HCT116 (cell line): ENCODE measurements at regions not wholly inside any gene's neighbourhood (a gene's known extent, or its start where the extent isn't known, plus 50 kb on each side); places are given as distances from the start of the nearest gene placed in this dataset.

Experiments used
- ATAC-seq: fragments of 200-7000 bp; cut with Tn5 transposase; 2 replicates; pipeline ENCODE4 v1.9.1; 2020; ENCODE audit warnings: mild to moderate bottlenecking, moderate library complexity
- BruUV-seq: library from RNA; stranded (reverse); fragments of 400-500 nt; replicated peaks from 2 replicates; lab custom pipeline; 2021; lab: Mats Ljungman, UMichigan
- CTCF ChIA-PET: fragments of 300-600 bp; sonication (Branson Sonifier 250); formaldehyde crosslinking; loops from one replicate; lab custom pipeline; 2021; ENCODE audit warnings: antibody characterized with exemption; lab: Charles Lee
- POLR2A ChIA-PET: fragments of 300-600, 350-600 bp; sonication (Branson Sonifier 250); formaldehyde crosslinking; loops from one replicate; lab custom pipeline; 2021; ENCODE audit warnings: antibody characterized with exemption; lab: Charles Lee
- RAD21 ChIA-PET, 2 experiments: fragments of 300-600 bp; sonication (Branson Sonifier 250); formaldehyde crosslinking; loops; one replicate each; lab custom pipeline; 2023; ENCODE audit warnings: low total read pairs in 2 of 2; ENCODE audit not compliant: uncharacterized antibody in 2 of 2, unreplicated experiment in 2 of 2, low non-redundant PET in 1 of 2; lab: Charles Lee
- DNase-seq: peaks from one replicate; pipeline ENCODE4 v3.0.0-alpha.2; 2010; ENCODE audit warnings: low read depth, low spot score
- H2AFZ ChIP-seq: fragments of 200-600 bp; shearing (Covaris generic), sonication (generic); 2 replicates; pipeline ENCODE4 v1.6.1; 2017; ENCODE audit warnings: low read depth, mixed run types, mixed read lengths, antibody characterized with exemption, low read length; ENCODE audit not compliant: poor library complexity, severe bottlenecking
- H3K27ac ChIP-seq: 2 replicates; pipeline ENCODE4 v1.5.1; 2012; ENCODE audit warnings: low read depth, low read length
- H3K27me3 ChIP-seq: fragments of 200-600 bp; sonication (generic); 2 replicates; pipeline ENCODE4 v1.6.1; 2016; ENCODE audit warnings: mixed run types, low read length, mixed read lengths; ENCODE audit not compliant: insufficient read depth
- H3K36me3 ChIP-seq, 2 experiments: fragments of 200-500 bp in 1 of 2; fragments of 200-600 bp in 1 of 2; sonication (Bioruptor generic) in 1 of 2; sonication (generic) in 1 of 2; 2 replicates each; pipeline versions ENCODE4 v1.5.1 to v1.6.1; 2014 to 2016; ENCODE audit warnings: low read length in 2 of 2, inconsistent platforms in 1 of 2, mixed read lengths in 1 of 2, mixed run types in 1 of 2; ENCODE audit not compliant: insufficient read depth in 2 of 2, control insufficient read depth in 1 of 2
- H3K4me1 ChIP-seq, 2 experiments: fragments of 200-600 bp in 1 of 2; sonication (generic) in 1 of 2; 2 replicates each; pipeline versions ENCODE4 v1.5.1 to v1.6.1; 2012 to 2017; ENCODE audit warnings: low read length in 2 of 2, inconsistent platforms in 1 of 2, mild to moderate bottlenecking in 1 of 2, mixed read lengths in 1 of 2, mixed run types in 1 of 2, moderate library complexity in 1 of 2; ENCODE audit not compliant: insufficient read depth in 2 of 2, control insufficient read depth in 1 of 2
- H3K4me2 ChIP-seq: fragments of 200-600 bp; sonication (generic); 2 replicates; pipeline ENCODE4 v1.6.1; 2017; ENCODE audit warnings: mixed run types, low read length, mixed read lengths
- H3K4me3 ChIP-seq, 2 experiments: fragments of 200-600 bp in 1 of 2; sonication (generic) in 1 of 2; replicated peaks in 1 of 2; 2 replicates each; pipeline ENCODE4 v1.5.1; 2011 to 2016; ENCODE audit warnings: low read length in 2 of 2, control low read depth in 1 of 2, low read depth in 1 of 2, mild to moderate bottlenecking in 1 of 2, mixed read lengths in 1 of 2, mixed run types in 1 of 2
- H3K79me2 ChIP-seq: fragments of 200-600 bp; sonication (generic); 2 replicates; pipeline ENCODE4 v1.6.1; 2017; ENCODE audit warnings: mild to moderate bottlenecking, mixed run types, low read length, moderate library complexity, mixed read lengths; ENCODE audit not compliant: insufficient read depth
- H3K9ac ChIP-seq: fragments of 200-600 bp; sonication (generic); 2 replicates; pipeline ENCODE4 v1.6.1; 2016; ENCODE audit warnings: low read length, mixed read lengths
- H3K9me2 ChIP-seq: fragments of 200-600 bp; sonication (generic), shearing (Covaris generic); 2 replicates; pipeline ENCODE4 v1.6.1; 2017; ENCODE audit warnings: mixed run types, mild to moderate bottlenecking, moderate library complexity; ENCODE audit not compliant: insufficient read depth
- H3K9me3 ChIP-seq, 2 experiments: fragments of 200-500 bp in 1 of 2; fragments of 200-600 bp in 1 of 2; sonication (Bioruptor generic) in 1 of 2; sonication (generic) in 1 of 2; 2 replicates each; pipeline ENCODE4 v1.6.1; 2014 to 2017; ENCODE audit warnings: low read length in 2 of 2, mixed read lengths in 2 of 2, inconsistent platforms in 1 of 2, low read depth in 1 of 2, mild to moderate bottlenecking in 1 of 2, mixed run types in 1 of 2, moderate library complexity in 1 of 2; ENCODE audit not compliant: control insufficient read depth in 1 of 2, insufficient read depth in 1 of 2
- H4K20me1 ChIP-seq: fragments of 200-600 bp; sonication (generic), shearing (Covaris generic); 2 replicates; pipeline ENCODE4 v1.6.1; 2017; ENCODE audit warnings: mixed run types, mild to moderate bottlenecking, moderate library complexity; ENCODE audit not compliant: insufficient read depth
- ATF3 ChIP-seq: IDR thresholded peaks from 2 replicates; pipeline ENCODE4 v1.6.1; 2012
- CBX3 ChIP-seq: IDR thresholded peaks from 2 replicates; pipeline ENCODE4 v1.6.1; 2012; ENCODE audit warnings: low read depth
- CEBPB ChIP-seq: IDR thresholded peaks from 2 replicates; pipeline ENCODE4 v1.6.1; 2012; ENCODE audit warnings: low read depth
- EGR1 ChIP-seq: IDR thresholded peaks from 2 replicates; pipeline ENCODE4 v1.6.1; 2012; ENCODE audit warnings: low read depth
- EZH2 ChIP-seq: fragments of 200-600 bp; sonication (generic); IDR thresholded peaks from 2 replicates; pipeline ENCODE4 v1.6.1; 2017; ENCODE audit warnings: antibody characterized with exemption, mixed run types
- EZH2phosphoT487 ChIP-seq: fragments of 200-600 bp; IDR thresholded peaks from 2 replicates; pipeline ENCODE4 v1.6.1; 2018; ENCODE audit warnings: antibody characterized with exemption, borderline replicate concordance
- FOSL1 ChIP-seq: IDR thresholded peaks from 2 replicates; pipeline ENCODE4 v1.6.1; 2012; ENCODE audit warnings: low read depth
- MAX ChIP-seq: IDR thresholded peaks from 2 replicates; pipeline ENCODE4 v1.6.1; 2012
- POLR2AphosphoS5 ChIP-seq: IDR thresholded peaks from 2 replicates; pipeline ENCODE4 v1.6.1; 2011; ENCODE audit warnings: mild to moderate bottlenecking, low read depth, low read length, moderate library complexity
- RAD21 ChIP-seq: IDR thresholded peaks from 2 replicates; pipeline ENCODE4 v1.6.1; 2012; ENCODE audit warnings: low read depth, mild to moderate bottlenecking
- SIN3A ChIP-seq: IDR thresholded peaks from 2 replicates; pipeline ENCODE4 v1.6.1; 2012; ENCODE audit warnings: low read depth
- SP1 ChIP-seq: IDR thresholded peaks from 2 replicates; pipeline ENCODE4 v1.6.1; 2012; ENCODE audit warnings: low read depth
- TCF7L2 ChIP-seq: IDR thresholded peaks from 2 replicates; pipeline ENCODE4 v1.7.0; 2011; ENCODE audit warnings: borderline replicate concordance, inconsistent platforms; ENCODE audit not compliant: insufficient read depth, insufficient read length; ENCODE audit errors: extremely low read depth
- YY1 ChIP-seq: IDR thresholded peaks from 2 replicates; pipeline ENCODE4 v1.6.1; 2011; ENCODE audit warnings: low read length, low read depth, moderate library complexity, mild to moderate bottlenecking; ENCODE audit not compliant: insufficient replicate concordance; ENCODE audit errors: extremely low read depth
- ZNF274 ChIP-seq: fragments of 200-500 bp; sonication (Bioruptor generic); IDR thresholded peaks from 2 replicates; pipeline ENCODE4 v1.6.1; 2014; ENCODE audit warnings: mild to moderate bottlenecking, low read depth, low read length, inconsistent platforms
- intact Hi-C: fragments of 100-400 bp; cut with micrococcal nuclease; formaldehyde crosslinking; loops from 2 replicates; pipeline ENCODE4 v1.10.0; 2022
- TF ChIP-seq, protein P1 (sequence below): IDR thresholded peaks from 2 replicates; pipeline ENCODE4 v1.6.1; 2012; ENCODE audit warnings: low read depth

DNA sequence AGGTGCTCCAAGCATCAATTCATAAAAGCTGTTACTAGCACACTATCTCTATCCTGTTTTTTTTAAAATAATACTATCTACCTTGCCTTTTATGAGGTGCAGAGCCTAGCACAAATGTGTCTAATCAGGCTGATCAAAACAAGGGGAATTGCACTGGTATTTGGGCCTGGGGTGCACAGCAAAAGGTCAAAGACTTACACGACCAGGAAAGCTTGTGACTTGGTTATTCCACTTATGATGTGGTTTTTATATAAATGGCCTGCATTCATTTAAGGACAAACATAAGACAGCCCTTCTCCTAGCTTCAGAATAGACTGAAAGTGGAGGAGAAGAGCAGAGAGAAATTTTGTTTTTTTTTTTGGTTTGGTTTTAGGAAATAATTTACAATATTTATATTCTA is 98.4 kb upstream of the SGIP1 start (continued):
- TF ChIP-seq, protein P1, sequence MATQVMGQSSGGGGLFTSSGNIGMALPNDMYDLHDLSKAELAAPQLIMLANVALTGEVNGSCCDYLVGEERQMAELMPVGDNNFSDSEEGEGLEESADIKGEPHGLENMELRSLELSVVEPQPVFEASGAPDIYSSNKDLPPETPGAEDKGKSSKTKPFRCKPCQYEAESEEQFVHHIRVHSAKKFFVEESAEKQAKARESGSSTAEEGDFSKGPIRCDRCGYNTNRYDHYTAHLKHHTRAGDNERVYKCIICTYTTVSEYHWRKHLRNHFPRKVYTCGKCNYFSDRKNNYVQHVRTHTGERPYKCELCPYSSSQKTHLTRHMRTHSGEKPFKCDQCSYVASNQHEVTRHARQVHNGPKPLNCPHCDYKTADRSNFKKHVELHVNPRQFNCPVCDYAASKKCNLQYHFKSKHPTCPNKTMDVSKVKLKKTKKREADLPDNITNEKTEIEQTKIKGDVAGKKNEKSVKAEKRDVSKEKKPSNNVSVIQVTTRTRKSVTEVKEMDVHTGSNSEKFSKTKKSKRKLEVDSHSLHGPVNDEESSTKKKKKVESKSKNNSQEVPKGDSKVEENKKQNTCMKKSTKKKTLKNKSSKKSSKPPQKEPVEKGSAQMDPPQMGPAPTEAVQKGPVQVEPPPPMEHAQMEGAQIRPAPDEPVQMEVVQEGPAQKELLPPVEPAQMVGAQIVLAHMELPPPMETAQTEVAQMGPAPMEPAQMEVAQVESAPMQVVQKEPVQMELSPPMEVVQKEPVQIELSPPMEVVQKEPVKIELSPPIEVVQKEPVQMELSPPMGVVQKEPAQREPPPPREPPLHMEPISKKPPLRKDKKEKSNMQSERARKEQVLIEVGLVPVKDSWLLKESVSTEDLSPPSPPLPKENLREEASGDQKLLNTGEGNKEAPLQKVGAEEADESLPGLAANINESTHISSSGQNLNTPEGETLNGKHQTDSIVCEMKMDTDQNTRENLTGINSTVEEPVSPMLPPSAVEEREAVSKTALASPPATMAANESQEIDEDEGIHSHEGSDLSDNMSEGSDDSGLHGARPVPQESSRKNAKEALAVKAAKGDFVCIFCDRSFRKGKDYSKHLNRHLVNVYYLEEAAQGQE = no peak
- TF ChIP-seq ZNF274 (no peak), POLR2AphosphoS5 (no peak), FOSL1 (no peak)

GRCh38 chr1:66436378-66437135 is 97.4 kb upstream of the SGIP1 start:
- ChIA-PET CTCF (interaction anchor here (0.7 to 3.9 kb wide), 17 partner anchors 9 to 477 kb away, joined by 3 to 38 read pairs (median 6); no protein-coding TSS in a partner anchor), RAD21 (interaction anchor here (0.8 to 1.4 kb wide), 3 partner anchors 10 to 86 kb away, joined by 4 to 5 read pairs (median 5); no protein-coding TSS in a partner anchor), POLR2A (interaction anchor here (1.0 to 1.2 kb wide), 4 partner anchors 61 to 179 kb away, joined by 3 to 4 read pairs (median 4); no protein-coding TSS in a partner anchor)
- no peaks in the 10 kb centered on the region for H3K9me2 ChIP-seq
- intact Hi-C loops = loop anchor here (5.0 kb wide), 1 partner anchor 84 kb away; no protein-coding TSS in a partner anchor
- H3K27me3 ChIP-seq = no peaks in the 10 kb centered on the region
- peak overlapping the region; percentile 79 for H2AFZ ChIP-seq
- H3K4me2 ChIP-seq = peak overlapping the region; percentile 57
- H3K4me1 ChIP-seq = peaks cover 17 to 46% of the 10 kb centered on the region in 2 experiments
- TSS peak; percentile 93 for BruUV-seq
- DNase-seq (peak; percentile 63), ATAC-seq (peak; percentile 88)
- H3K27ac ChIP-seq = peak overlapping the region; percentile 50
- no peaks in the 10 kb centered on the region; a peak in 1 of 4 replicates for H3K9me3 ChIP-seq
- H3K4me3 ChIP-seq = no peak overlapping the region
- no peaks in the 10 kb centered on the region for H4K20me1 ChIP-seq
- H3K9ac ChIP-seq = peak overlapping the region; percentile 8; the same call in 1 of the 2 replicates
- H3K79me2 ChIP-seq = no peaks in the 10 kb centered on the region
- H3K36me3 ChIP-seq = no peaks in the 10 kb centered on the region
- TF ChIP-seq CBX3 (peak; percentile 76), RAD21 (peak; percentile 72), TCF7L2 (no peak), SP1 (peak; percentile 52), EZH2 (no peak), SIN3A (no peak), EZH2phosphoT487 (no peak), FOSL1 (peak; percentile 75), MAX (peak; percentile 60), YY1 (no peak), CEBPB (no peak), ATF3 (no peak), EGR1 (no peak; the same call in 1 of the 2 replicates), ZNF274 (no peak)
- TF ChIP-seq, protein P1 = no peak
